Kidney epithelial cell (primary cell): ENCODE measurements at regions not wholly inside any gene's neighbourhood (a gene's known extent, or its start where the extent isn't known, plus 50 kb on each side); places are given as distances from the start of the nearest gene placed in this dataset.
A peak's percentile ranks its signal among the peaks of the same experiment; 100 is the strongest.
"Not testable (repeated sequence)": the region's sequence is repeated elsewhere in the genome, so short reads cannot be mapped to it uniquely, and the experiment has no call there.

Experiments used
- DNase-seq: peaks from one replicate; pipeline ENCODE4 v3.0.0-alpha.2; 2010; ENCODE audit warnings: low read depth
- H3K27me3 ChIP-seq: 2 replicates; pipeline ENCODE4 v1.6.0; 2011; ENCODE audit warnings: low read length; ENCODE audit not compliant: control insufficient read depth, insufficient read depth
- H3K36me3 ChIP-seq: 2 replicates; pipeline ENCODE4 v1.5.1; 2011; ENCODE audit warnings: low read length; ENCODE audit not compliant: control insufficient read depth, insufficient read depth
- H3K4me3 ChIP-seq: 2 replicates; pipeline ENCODE4 v1.5.1; 2011; ENCODE audit warnings: low read depth, mild to moderate bottlenecking, control low read depth, low read length
- TF ChIP-seq, protein P1 (sequence below): IDR thresholded peaks from 2 replicates; pipeline ENCODE4 v1.5.1; 2011; ENCODE audit warnings: mild to moderate bottlenecking, moderate library complexity, low read length, control low read depth, inconsistent platforms; ENCODE audit not compliant: insufficient read depth, poor library complexity, severe bottlenecking

DNA sequence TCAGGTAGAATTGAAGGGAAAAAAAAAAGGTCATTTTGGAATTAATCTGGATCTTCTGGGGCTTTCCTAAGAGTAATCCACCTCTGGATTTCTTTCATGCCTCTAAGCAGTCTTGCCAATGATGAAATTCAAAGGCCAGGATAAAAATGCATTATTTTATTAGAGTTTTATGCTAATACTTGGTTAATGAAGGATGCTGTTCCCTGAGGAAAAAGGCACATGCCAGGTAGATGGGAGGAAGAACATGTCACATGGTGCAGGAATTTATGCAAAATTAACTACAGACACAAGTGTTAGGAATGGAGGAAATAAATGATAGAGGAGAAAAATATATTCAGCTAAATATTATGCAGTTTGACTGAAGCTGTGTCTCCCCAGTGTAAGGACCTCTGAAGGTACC, 792.0 kb downstream of the ETS1 start:
- TF ChIP-seq, protein P1, sequence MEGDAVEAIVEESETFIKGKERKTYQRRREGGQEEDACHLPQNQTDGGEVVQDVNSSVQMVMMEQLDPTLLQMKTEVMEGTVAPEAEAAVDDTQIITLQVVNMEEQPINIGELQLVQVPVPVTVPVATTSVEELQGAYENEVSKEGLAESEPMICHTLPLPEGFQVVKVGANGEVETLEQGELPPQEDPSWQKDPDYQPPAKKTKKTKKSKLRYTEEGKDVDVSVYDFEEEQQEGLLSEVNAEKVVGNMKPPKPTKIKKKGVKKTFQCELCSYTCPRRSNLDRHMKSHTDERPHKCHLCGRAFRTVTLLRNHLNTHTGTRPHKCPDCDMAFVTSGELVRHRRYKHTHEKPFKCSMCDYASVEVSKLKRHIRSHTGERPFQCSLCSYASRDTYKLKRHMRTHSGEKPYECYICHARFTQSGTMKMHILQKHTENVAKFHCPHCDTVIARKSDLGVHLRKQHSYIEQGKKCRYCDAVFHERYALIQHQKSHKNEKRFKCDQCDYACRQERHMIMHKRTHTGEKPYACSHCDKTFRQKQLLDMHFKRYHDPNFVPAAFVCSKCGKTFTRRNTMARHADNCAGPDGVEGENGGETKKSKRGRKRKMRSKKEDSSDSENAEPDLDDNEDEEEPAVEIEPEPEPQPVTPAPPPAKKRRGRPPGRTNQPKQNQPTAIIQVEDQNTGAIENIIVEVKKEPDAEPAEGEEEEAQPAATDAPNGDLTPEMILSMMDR = no peak
- Histone ChIP-seq H3K27me3 (no peaks in the 10 kb centered on the region), H3K36me3 (no peaks in the 10 kb centered on the region), H3K4me3 (no peak overlapping the region)
- no peak for DNase-seq

DNA sequence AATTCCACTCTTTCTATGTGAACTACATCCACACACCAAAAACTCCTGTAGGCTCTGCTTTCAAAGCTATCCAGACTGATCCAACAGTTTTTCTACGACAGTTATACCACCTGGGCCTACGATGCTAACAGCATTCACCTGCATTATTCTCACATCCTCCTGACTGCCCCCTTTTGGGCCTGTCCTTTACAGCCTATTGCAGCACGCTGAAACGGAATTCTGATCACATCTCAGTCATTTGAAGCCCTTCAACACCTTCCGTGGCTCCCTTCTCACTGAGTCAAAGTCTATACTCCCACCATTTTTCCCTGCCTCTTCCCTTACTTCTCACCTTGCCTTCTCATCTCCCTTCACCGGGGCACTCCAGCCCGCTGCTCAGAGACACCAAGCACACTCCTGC, 791.3 kb upstream of the KIRREL3 start:
- Histone ChIP-seq H3K36me3 (no peaks in the 10 kb centered on the region), H3K27me3 (no peaks in the 10 kb centered on the region), H3K4me3 (no peak overlapping the region)
- TF ChIP-seq, protein P1 = no peak
- DNase-seq = no peak

DNA sequence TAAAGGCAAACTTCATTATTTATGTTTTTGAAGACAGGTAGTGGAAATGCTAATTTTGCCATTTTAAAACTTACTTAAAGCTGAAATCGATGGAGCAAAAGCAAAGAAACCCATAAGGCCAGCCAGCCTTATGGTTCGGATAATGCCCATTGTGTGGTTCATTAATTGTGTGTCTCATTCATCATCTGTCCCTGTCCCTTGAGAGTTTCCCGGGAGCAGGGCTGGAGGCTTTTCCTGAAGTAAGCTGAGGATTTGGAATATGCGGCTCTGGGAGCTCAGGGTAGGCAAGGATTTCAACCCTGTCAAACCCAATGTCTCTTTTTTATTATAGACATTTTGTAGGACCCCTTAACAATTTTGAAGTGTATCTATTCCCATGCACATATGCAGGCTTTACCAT, 790.0 kb upstream of the KIRREL3 start:
- DNase-seq = no peak
- Histone ChIP-seq H3K36me3 (no peaks in the 10 kb centered on the region), H3K4me3 (no peak overlapping the region), H3K27me3 (no peaks in the 10 kb centered on the region)
- TF ChIP-seq, protein P1 = no peak

DNA sequence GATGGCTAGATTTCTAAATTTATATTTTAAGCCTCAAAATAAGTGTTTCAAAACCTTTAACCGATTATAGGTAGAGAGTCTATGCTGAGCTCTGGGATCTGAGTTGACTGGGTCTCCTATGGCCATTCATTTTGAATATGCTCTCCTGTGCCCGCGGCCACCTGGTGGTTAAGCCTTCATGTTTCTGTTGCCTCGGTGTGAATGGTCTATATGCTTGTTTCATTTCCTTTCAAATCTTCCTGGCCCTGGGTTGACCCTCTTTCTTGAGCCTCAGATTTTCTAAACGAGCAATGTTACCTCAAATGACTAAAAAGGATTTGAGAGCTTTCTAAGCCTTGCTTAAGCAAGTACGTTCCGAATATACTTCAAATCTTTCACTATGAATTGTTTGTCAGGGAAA, 789.4 kb upstream of the KIRREL3 start:
- Histone ChIP-seq H3K4me3 (no peak overlapping the region), H3K27me3 (no peaks in the 10 kb centered on the region), H3K36me3 (no peaks in the 10 kb centered on the region)
- TF ChIP-seq, protein P1 = peak; percentile 59
- no peak for DNase-seq

DNA sequence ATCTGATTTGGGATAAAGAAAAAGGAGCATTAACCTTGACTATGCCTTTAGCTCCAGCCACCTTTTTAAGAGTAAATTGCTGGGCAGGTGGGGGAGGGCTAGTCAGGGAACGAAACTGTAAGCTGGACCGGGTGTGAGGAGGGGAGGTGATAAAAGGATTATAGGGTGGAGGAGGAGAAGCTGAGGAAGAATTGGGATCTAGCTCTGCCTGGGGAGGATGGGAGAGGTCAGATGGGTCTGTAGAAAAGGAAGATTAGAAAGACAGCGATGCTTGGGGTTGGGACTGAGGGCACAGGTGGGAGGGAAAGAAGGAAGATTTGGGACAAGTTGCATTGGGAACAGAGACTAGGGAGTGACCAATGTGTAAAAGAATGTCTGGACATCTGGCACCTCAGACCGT, 772.4 kb upstream of the KIRREL3 start:
- not testable (repeated sequence) for H3K4me3 ChIP-seq, H3K36me3 ChIP-seq, DNase-seq, H3K27me3 ChIP-seq

DNA sequence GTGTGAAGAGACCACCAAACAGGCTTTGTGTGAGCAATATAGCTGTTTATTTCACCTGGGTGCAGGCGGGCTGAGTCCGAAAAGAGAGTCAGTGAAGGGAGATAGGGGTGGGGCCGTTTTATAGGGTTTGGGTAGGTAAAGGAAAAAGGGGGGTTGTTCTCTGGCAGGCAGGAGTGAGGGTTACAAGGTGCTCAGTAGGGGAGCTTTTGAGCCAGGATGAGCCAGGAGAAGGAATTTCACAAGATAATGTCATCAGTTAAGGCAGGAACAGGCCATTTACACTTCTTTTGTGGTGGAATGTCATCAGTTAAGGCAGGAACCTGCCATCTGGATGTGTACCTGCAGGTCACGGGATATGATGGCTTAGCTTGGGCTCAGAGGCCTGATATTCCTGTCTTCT, 768.4 kb upstream of the KIRREL3 start:
- H3K4me3 ChIP-seq, H3K36me3 ChIP-seq, DNase-seq, H3K27me3 ChIP-seq: not testable (repeated sequence)

DNA sequence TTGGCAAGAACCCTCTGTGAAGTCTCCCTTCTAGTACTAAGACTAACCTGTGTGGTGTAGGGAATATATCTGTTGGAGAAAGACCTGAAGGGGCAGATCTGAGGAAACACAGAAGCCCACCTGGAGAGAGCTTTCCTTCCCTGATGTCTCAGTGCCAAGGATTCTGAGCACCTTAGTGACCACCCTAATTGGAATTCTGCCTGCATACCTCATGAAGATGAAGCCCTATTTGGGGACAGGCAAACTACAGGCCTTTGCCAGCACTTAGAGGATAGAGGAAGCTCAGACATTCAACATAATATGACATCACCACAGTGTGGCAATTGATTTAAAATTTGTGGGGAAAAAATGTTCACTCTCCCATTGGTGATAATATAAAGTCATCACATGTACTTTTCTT, 766.2 kb upstream of the KIRREL3 start:
- H3K36me3 ChIP-seq = no peaks in the 10 kb centered on the region
- no peak overlapping the region for H3K4me3 ChIP-seq
- no peak for DNase-seq
- no peaks in the 10 kb centered on the region for H3K27me3 ChIP-seq
- TF ChIP-seq, protein P1 = no peak
